Skeletal muscle satellite cell (primary cell): ENCODE measurements at regions not wholly inside any gene's neighbourhood (a gene's known extent, or its start where the extent isn't known, plus 50 kb on each side); places are given as distances from the start of the nearest gene placed in this dataset.
"Not testable (repeated sequence)": the region's sequence is repeated elsewhere in the genome, so short reads cannot be mapped to it uniquely, and the experiment has no call there.

ENCODE experiments used
- H3K27me3 ChIP-seq: 2 replicates; pipeline ENCODE4 v1.7.0; 2013; ENCODE audit warnings: low read length; ENCODE audit not compliant: control insufficient read depth, insufficient read depth
- H3K36me3 ChIP-seq: 2 replicates; pipeline ENCODE4 v1.7.0; 2013; ENCODE audit warnings: mild to moderate bottlenecking, control low read depth, low read length; ENCODE audit not compliant: insufficient read depth
- H3K4me1 ChIP-seq: 2 replicates; pipeline ENCODE4 v1.7.0; 2013; ENCODE audit warnings: low read length; ENCODE audit not compliant: control insufficient read depth, insufficient read depth
- H3K4me2 ChIP-seq: 2 replicates; pipeline ENCODE4 v1.7.0; 2013; ENCODE audit warnings: mild to moderate bottlenecking, low read length
- H3K4me3 ChIP-seq: 2 replicates; pipeline ENCODE4 v1.7.0; 2013; ENCODE audit warnings: low read length
- H3K9ac ChIP-seq: 2 replicates; pipeline ENCODE4 v1.7.0; 2013; ENCODE audit warnings: mild to moderate bottlenecking, low read depth, low read length, moderate library complexity
- H3K9me3 ChIP-seq: replicated peaks from 2 replicates; pipeline ENCODE4 v1.7.0; 2013; ENCODE audit warnings: mild to moderate bottlenecking, control low read depth, low read length

GRCh38 chr4:89489921-89490431, 182.4 kb upstream of the GPRIN3 start:
- H3K4me3 ChIP-seq, H3K9ac ChIP-seq, H3K4me2 ChIP-seq, H3K9me3 ChIP-seq, H3K36me3 ChIP-seq, H3K27me3 ChIP-seq: not testable (repeated sequence)
- H3K4me1 ChIP-seq, result peaks cover 19% of the 10 kb centered on the region

GRCh38 chr4:89489338-89489771, 181.8 kb upstream of the GPRIN3 start:
- Histone ChIP-seq H3K9me3 (no peaks in the 10 kb centered on the region), H3K9ac (no peak overlapping the region), H3K36me3 (no peaks in the 10 kb centered on the region), H3K4me1 (peaks cover 19% of the 10 kb centered on the region), H3K4me3 (no peak overlapping the region), H3K4me2 (no peak overlapping the region), H3K27me3 (no peaks in the 10 kb centered on the region)

- Histone ChIP-seq H3K9me3 (no peaks in the 10 kb centered on the region), H3K36me3 (no peaks in the 10 kb centered on the region), H3K4me3 (no peak overlapping the region), H3K27me3 (no peaks in the 10 kb centered on the region), H3K4me2 (no peak overlapping the region), H3K4me1 (peaks cover 19% of the 10 kb centered on the region), H3K9ac (no peak overlapping the region)
Observed at GRCh38 chr4:89488736-89489135, 181.1 kb upstream of the GPRIN3 start.

- no peak overlapping the region for H3K9ac ChIP-seq
- H3K4me2 ChIP-seq, result no peak overlapping the region
- peaks cover 6% of the 10 kb centered on the region for H3K4me1 ChIP-seq
- no peaks in the 10 kb centered on the region for H3K36me3 ChIP-seq
- no peaks in the 10 kb centered on the region for H3K9me3 ChIP-seq
- H3K27me3 ChIP-seq, result no peaks in the 10 kb centered on the region
- H3K4me3 ChIP-seq, result no peak overlapping the region
Observed at GRCh38 chr4:89486673-89487072, 179.1 kb upstream of the GPRIN3 start.

- Histone ChIP-seq H3K27me3 (no peaks in the 10 kb centered on the region), H3K9me3 (no peaks in the 10 kb centered on the region), H3K36me3 (no peaks in the 10 kb centered on the region), H3K4me1 (peaks cover 5% of the 10 kb centered on the region), H3K4me2 (no peak overlapping the region), H3K4me3 (no peak overlapping the region), H3K9ac (no peak overlapping the region)
Observed at GRCh38 chr4:89486042-89486441, 178.4 kb upstream of the GPRIN3 start.

GRCh38 chr4:89483833-89484232, 176.2 kb upstream of the GPRIN3 start:
- H3K36me3 ChIP-seq, result no peaks in the 10 kb centered on the region
- H3K4me1 ChIP-seq, result peaks cover 5% of the 10 kb centered on the region
- no peak overlapping the region for H3K9ac ChIP-seq
- H3K9me3 ChIP-seq, result no peaks in the 10 kb centered on the region
- no peak overlapping the region for H3K4me3 ChIP-seq
- H3K4me2 ChIP-seq, result no peak overlapping the region
- H3K27me3 ChIP-seq, result no peaks in the 10 kb centered on the region

DNA sequence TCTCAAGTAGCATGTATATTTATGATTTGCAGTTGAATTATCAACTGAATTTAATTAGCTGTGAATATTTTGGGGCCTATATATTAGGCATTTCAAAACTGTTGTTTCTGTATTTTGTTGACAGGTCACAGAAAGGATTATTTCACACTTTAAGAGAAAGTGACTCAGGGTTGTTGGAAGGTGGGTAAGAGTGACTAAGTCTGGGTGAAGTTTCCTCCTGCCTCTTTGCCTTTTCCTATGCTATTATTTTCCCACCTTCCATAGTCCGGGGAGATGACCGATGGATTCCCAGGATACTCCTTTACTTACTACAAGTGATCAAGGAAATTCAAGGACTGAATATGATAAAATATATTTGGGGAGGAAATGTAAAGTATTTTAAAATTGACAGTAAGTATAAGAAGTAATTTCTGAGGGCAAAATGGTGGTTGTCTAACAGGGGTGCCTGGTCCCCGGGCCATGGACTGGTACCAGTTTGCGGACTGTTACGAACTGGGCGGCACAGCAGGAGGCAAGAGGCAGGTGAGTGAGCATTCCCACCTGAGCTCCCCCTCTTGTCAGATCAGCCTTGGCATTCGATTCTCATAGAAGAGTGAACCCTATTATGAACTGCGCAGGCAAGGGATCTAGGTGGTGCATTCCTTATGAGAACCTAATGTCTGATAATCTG, 175.5 kb upstream of the GPRIN3 start:
- H3K4me3 ChIP-seq, result no peak overlapping the region
- no peaks in the 10 kb centered on the region for H3K36me3 ChIP-seq
- H3K27me3 ChIP-seq, result no peaks in the 10 kb centered on the region
- no peaks in the 10 kb centered on the region for H3K9me3 ChIP-seq
- no peak overlapping the region for H3K4me2 ChIP-seq
- H3K4me1 ChIP-seq, result peaks cover 5% of the 10 kb centered on the region
- H3K9ac ChIP-seq, result no peak overlapping the region

DNA sequence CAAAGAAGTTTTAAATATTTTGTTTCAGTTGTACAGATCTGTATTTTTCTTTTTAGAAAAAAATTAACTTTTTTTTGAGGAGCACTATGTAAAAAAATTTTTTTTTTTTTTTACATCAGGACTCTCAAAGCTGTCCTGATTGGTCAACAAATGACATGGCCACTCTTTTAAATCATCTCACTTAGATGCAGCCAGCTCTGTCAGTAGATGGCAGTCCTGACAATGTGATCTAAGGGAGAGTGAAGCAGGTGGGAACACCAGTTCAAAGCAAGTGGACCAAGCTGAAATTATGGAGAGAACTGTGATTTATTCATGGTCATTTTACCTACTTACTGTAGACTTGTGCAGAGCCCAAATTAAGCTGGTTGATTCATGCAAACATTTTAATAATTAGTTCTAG, 174.7 kb upstream of the GPRIN3 start:
- Histone ChIP-seq H3K4me3 (no peak overlapping the region), H3K4me2 (no peak overlapping the region), H3K4me1 (peaks cover 5% of the 10 kb centered on the region)

GRCh38 chr4:89469930-89470375, 162.4 kb upstream of the GPRIN3 start:
- H3K27me3 ChIP-seq, result no peaks in the 10 kb centered on the region
- peak overlapping the region; percentile 72 for H3K9ac ChIP-seq
- H3K4me3 ChIP-seq, result peak overlapping the region; percentile 30
- H3K4me1 ChIP-seq, result peaks cover 32% of the 10 kb centered on the region
- peak overlapping the region; percentile 69 for H3K4me2 ChIP-seq
- no peaks in the 10 kb centered on the region for H3K36me3 ChIP-seq
- H3K9me3 ChIP-seq, result no peaks in the 10 kb centered on the region

More for the DNA sequence above, 174.7 kb upstream of the GPRIN3 start:
- no peaks in the 10 kb centered on the region for H3K27me3 ChIP-seq
- no peak overlapping the region for H3K9ac ChIP-seq
- no peaks in the 10 kb centered on the region for H3K36me3 ChIP-seq
- no peaks in the 10 kb centered on the region for H3K9me3 ChIP-seq

GRCh38 chr4:89469516-89469915, 161.9 kb upstream of the GPRIN3 start:
- peak overlapping the region; percentile 69 for H3K4me2 ChIP-seq
- H3K36me3 ChIP-seq, result no peaks in the 10 kb centered on the region
- peaks cover 32% of the 10 kb centered on the region for H3K4me1 ChIP-seq
- no peaks in the 10 kb centered on the region for H3K27me3 ChIP-seq
- H3K4me3 ChIP-seq, result peak overlapping the region; percentile 30
- peak overlapping the region; percentile 72 for H3K9ac ChIP-seq
- no peaks in the 10 kb centered on the region for H3K9me3 ChIP-seq

DNA sequence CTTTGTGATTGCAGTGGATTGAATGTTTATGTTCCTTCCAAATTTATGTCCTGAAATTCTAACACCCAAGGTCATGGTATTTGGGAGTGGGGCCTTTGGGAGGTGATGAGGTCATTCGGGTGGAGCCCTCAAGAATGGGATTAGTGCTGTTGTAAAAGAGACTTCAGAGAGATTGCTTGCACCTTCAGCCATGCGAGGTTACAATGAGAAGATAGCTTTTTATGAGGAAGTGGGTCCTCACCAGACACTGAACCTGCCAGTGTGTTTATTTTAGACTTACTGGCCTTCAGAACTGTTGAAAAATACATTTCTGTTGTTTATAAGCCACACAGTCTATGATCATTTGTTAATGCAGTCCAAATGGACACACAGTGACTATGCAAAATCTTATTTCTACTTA, 161.0 kb upstream of the GPRIN3 start:
- no peak overlapping the region for H3K4me2 ChIP-seq

GRCh38 chr4:89463341-89463740, 155.7 kb upstream of the GPRIN3 start:
- no peak overlapping the region for H3K4me2 ChIP-seq
- no peaks in the 10 kb centered on the region for H3K9me3 ChIP-seq
- no peak overlapping the region for H3K4me3 ChIP-seq
- peaks cover 4% of the 10 kb centered on the region for H3K4me1 ChIP-seq
- no peaks in the 10 kb centered on the region for H3K27me3 ChIP-seq
- H3K9ac ChIP-seq, result no peak overlapping the region
- no peaks in the 10 kb centered on the region for H3K36me3 ChIP-seq

More for the DNA sequence above, 161.0 kb upstream of the GPRIN3 start:
- Histone ChIP-seq H3K4me1 (peaks cover 32% of the 10 kb centered on the region), H3K4me3 (no peak overlapping the region), H3K9me3 (no peaks in the 10 kb centered on the region), H3K27me3 (no peaks in the 10 kb centered on the region), H3K36me3 (no peaks in the 10 kb centered on the region), H3K9ac (peak overlapping the region; percentile 72)
